SU-DHL-6 (cell line): ENCODE measurements at regions not wholly inside any gene's neighbourhood (a gene's known extent, or its start where the extent isn't known, plus 50 kb on each side); places are given as distances from the start of the nearest gene placed in this dataset.
"Not testable (repeated sequence)": the region's sequence is repeated elsewhere in the genome, so short reads cannot be mapped to it uniquely, and the experiment has no call there.

Experiments
- H2AFZ ChIP-seq: fragments of 200-600 bp; sonication (generic); 2 replicates; pipeline ENCODE4 v1.6.1; 2014; ENCODE audit warnings: low read depth, mild to moderate bottlenecking, moderate library complexity, mixed read lengths, antibody characterized with exemption, low read length; ENCODE audit not compliant: severe bottlenecking
- H3F3A ChIP-seq: fragments of 200-600 bp; shearing (Covaris generic); 2 replicates; pipeline ENCODE4 v1.6.0; 2016; ENCODE audit warnings: antibody characterized with exemption, mild to moderate bottlenecking; ENCODE audit not compliant: insufficient read depth
- H3K27ac ChIP-seq: fragments of 200-600 bp; sonication (generic); 2 replicates; pipeline ENCODE4 v1.5.1; 2016; ENCODE audit warnings: low read depth, mild to moderate bottlenecking, low read length, moderate library complexity, mixed read lengths
- H3K27me3 ChIP-seq: fragments of 200-600 bp; sonication (generic), shearing (Covaris generic); 2 replicates; pipeline ENCODE4 v1.6.0; 2014; ENCODE audit warnings: mild to moderate bottlenecking, low read length
- H3K36me3 ChIP-seq: fragments of 200-600 bp; sonication (generic); 2 replicates; pipeline ENCODE4 v1.6.1; 2014; ENCODE audit warnings: mild to moderate bottlenecking, low read length, mixed read lengths
- H3K4me2 ChIP-seq: fragments of 300-600, 200-600 bp; shearing (Covaris generic), sonication (generic); 2 replicates; pipeline ENCODE4 v1.6.0; 2014; ENCODE audit warnings: low read length, low read depth, mild to moderate bottlenecking; ENCODE audit not compliant: poor library complexity, severe bottlenecking
- H3K4me3 ChIP-seq: fragments of 200-600 bp; sonication (generic); 2 replicates; pipeline ENCODE4 v1.5.1; 2014; ENCODE audit warnings: antibody characterized with exemption, low read length, mild to moderate bottlenecking, mixed read lengths; ENCODE audit not compliant: insufficient read depth, poor library complexity, severe bottlenecking
- H3K79me2 ChIP-seq: fragments of 200-600 bp; sonication (generic); 2 replicates; pipeline ENCODE4 v1.6.1; 2014; ENCODE audit warnings: mild to moderate bottlenecking, low read length, moderate library complexity; ENCODE audit not compliant: insufficient read depth
- H3K9ac ChIP-seq: fragments of 200-600 bp; sonication (generic); 2 replicates; pipeline ENCODE4 v1.7.0; 2014; ENCODE audit warnings: mild to moderate bottlenecking, low read length
- H3K9me2 ChIP-seq: fragments of 200-600 bp; sonication (generic); replicated peaks from 2 replicates; pipeline ENCODE4 v1.6.1; 2014; ENCODE audit warnings: low read length; ENCODE audit not compliant: insufficient read depth
- H3K9me3 ChIP-seq: fragments of 200-600 bp; sonication (generic); 2 replicates; pipeline ENCODE4 v1.6.1; 2014; ENCODE audit warnings: low read length, mixed read lengths; ENCODE audit not compliant: insufficient read depth
- H4K20me1 ChIP-seq: fragments of 200-600 bp; sonication (generic); 2 replicates; pipeline ENCODE4 v1.6.1; 2014; ENCODE audit warnings: low read depth, mild to moderate bottlenecking, antibody characterized with exemption, low read length, moderate library complexity, mixed read lengths
- EZH2phosphoT487 ChIP-seq: fragments of 200-600 bp; sonication (generic), shearing (Covaris generic); conservative IDR thresholded peaks from 2 replicates; pipeline ENCODE4 v1.6.1; 2018; ENCODE audit warnings: mild to moderate bottlenecking, antibody characterized with exemption, low read length, moderate library complexity, mixed read lengths
- TF ChIP-seq, protein P1 (sequence below): fragments of 200-600 bp; sonication (generic); IDR thresholded peaks from one replicate; pipeline ENCODE4 v1.5.1; 2017; ENCODE audit warnings: antibody characterized with exemption, mild to moderate bottlenecking, low read length, moderate library complexity; ENCODE audit not compliant: insufficient read depth, poor library complexity, severe bottlenecking

DNA sequence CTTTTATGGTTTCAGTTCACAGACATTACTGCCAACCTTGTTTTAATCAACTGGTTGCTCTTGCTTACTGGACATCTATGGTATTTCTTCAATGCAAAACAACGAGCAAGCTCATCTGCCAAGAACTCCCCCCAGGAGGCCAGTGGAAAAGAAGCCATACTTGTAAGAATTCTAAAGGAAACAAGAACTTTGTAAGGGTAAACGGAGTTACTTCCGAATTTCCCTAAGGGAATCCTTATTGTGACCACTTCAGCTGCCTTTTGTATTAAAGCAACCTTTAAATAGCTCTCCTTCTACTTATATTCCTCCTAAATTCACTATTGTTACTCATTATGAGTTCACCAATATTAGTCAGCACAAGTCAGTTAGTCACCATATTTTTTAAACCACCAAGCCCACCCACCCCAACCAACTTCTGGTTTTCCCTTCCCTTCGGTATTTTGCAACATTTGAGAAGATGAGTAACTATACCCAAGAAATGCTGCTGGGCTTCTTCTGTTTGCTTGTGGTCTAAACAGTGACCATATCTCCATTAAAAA is 602.8 kb upstream of the DIPK2B start:
- no peak overlapping the region for H3K27ac ChIP-seq

DNA sequence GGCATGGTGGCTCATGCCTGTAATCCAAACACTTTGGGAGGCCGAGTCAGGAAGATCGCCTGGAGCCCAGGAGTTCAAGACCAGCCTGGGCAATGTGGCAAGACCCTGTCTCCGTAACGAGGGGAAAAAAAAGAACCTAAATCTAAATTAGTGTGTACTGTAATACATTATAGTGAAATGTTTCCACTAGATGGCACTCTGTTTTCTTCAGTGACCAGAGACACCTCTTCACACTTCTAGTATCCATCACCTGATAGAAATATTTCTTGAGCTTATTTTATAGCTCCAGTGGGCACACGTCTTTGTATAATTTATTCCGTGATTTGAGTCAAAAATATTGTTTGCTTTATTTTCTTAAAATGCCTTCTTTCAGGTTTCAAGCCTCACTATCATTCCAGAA is 600.9 kb upstream of the DIPK2B start:
- Histone ChIP-seq H3K27ac (no peak overlapping the region), H3K4me2 (no peak overlapping the region), H3K79me2 (no peaks in the 10 kb centered on the region)

More for the DNA sequence above, 602.8 kb upstream of the DIPK2B start:
- H3K9me2 ChIP-seq = no peaks in the 10 kb centered on the region
- no peak overlapping the region for H3K4me3 ChIP-seq
- no peaks in the 10 kb centered on the region for H3K27me3 ChIP-seq
- H3K9ac ChIP-seq = no peak overlapping the region
- no peak overlapping the region for H2AFZ ChIP-seq
- no peak for TF ChIP-seq EZH2phosphoT487
- no peaks in the 10 kb centered on the region for H3K79me2 ChIP-seq
- no peak overlapping the region for H3K4me2 ChIP-seq
- H3F3A ChIP-seq = no peaks in the 10 kb centered on the region
- no peaks in the 10 kb centered on the region for H3K36me3 ChIP-seq
- H4K20me1 ChIP-seq = no peaks in the 10 kb centered on the region
- no peaks in the 10 kb centered on the region for H3K9me3 ChIP-seq

DNA sequence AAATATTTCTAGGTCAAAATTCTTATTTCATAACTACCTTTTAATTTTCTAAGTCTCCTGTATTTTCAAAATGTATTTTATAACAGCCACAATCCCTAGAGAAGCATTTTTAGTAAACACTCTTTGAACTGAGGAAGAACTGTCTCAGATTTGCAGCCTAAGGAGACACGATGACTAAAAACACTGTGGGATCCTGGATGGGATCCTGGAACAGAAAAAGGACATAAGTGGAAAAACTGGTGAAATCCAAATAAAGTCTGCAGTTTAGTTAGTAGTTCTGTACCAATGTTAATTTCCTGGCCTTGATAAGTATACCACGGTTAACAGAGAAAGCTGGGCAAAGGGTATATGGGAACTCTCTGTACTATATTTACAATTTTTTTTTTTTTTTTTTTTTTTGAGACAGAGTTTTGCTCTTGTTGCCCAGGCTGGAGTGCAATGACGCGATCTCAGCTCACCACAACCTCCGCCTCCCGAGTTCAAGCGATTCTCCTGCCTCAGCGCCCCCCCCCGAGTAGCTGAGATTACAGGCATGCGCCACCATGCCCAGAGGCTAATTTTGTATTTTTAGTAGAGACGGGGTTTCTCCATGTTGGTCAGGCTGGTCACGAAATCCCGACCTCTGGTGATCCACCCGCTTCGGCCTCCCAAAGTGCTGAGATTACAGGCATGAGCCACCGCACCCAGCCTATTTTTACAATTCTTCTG is 600.2 kb upstream of the DIPK2B start:
- not testable (repeated sequence) for H3K27ac ChIP-seq, H2AFZ ChIP-seq, H3K36me3 ChIP-seq, H3K9me3 ChIP-seq, H3K27me3 ChIP-seq, H3K9ac ChIP-seq, H4K20me1 ChIP-seq, H3K4me2 ChIP-seq, H3F3A ChIP-seq, H3K4me3 ChIP-seq, H3K9me2 ChIP-seq, H3K79me2 ChIP-seq

More for the DNA sequence above, 600.9 kb upstream of the DIPK2B start:
- Histone ChIP-seq H3K9ac (no peak overlapping the region), H4K20me1 (no peaks in the 10 kb centered on the region), H3K9me2 (no peaks in the 10 kb centered on the region), H3K9me3 (no peaks in the 10 kb centered on the region), H3K36me3 (no peaks in the 10 kb centered on the region), H2AFZ (no peak overlapping the region), H3K4me3 (no peak overlapping the region), H3F3A (no peaks in the 10 kb centered on the region), H3K27me3 (no peaks in the 10 kb centered on the region)
- no peak for TF ChIP-seq EZH2phosphoT487
- TF ChIP-seq, protein P1, sequence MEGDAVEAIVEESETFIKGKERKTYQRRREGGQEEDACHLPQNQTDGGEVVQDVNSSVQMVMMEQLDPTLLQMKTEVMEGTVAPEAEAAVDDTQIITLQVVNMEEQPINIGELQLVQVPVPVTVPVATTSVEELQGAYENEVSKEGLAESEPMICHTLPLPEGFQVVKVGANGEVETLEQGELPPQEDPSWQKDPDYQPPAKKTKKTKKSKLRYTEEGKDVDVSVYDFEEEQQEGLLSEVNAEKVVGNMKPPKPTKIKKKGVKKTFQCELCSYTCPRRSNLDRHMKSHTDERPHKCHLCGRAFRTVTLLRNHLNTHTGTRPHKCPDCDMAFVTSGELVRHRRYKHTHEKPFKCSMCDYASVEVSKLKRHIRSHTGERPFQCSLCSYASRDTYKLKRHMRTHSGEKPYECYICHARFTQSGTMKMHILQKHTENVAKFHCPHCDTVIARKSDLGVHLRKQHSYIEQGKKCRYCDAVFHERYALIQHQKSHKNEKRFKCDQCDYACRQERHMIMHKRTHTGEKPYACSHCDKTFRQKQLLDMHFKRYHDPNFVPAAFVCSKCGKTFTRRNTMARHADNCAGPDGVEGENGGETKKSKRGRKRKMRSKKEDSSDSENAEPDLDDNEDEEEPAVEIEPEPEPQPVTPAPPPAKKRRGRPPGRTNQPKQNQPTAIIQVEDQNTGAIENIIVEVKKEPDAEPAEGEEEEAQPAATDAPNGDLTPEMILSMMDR = no peak

DNA sequence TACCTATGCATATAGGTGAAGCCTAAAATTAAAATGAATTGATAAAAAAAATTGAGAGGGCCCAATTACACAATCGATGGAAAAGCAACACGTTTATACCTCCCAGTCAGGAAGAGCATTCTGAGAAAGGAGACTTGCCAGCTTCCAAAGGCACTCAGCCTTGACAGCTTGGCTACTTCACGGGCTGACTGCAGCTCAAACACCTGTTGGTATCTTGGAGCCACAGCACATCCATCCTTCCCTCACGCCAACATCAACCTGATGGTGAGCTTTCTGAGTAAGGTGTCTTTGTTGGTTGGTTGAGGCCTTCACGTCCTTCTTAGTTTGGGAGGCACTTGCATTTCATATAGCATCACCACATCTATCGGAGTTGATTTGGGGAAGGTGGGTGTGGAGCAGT is 598.9 kb upstream of the DIPK2B start:
- no peaks in the 10 kb centered on the region for H3K79me2 ChIP-seq

More for the DNA sequence above, 598.9 kb upstream of the DIPK2B start:
- no peaks in the 10 kb centered on the region for H3K36me3 ChIP-seq
- no peaks in the 10 kb centered on the region for H3F3A ChIP-seq
- H4K20me1 ChIP-seq = no peaks in the 10 kb centered on the region
- H3K27ac ChIP-seq = no peak overlapping the region
- no peak overlapping the region for H3K4me3 ChIP-seq
- no peak overlapping the region for H2AFZ ChIP-seq
- no peaks in the 10 kb centered on the region for H3K9me2 ChIP-seq
- no peak overlapping the region for H3K9ac ChIP-seq
- H3K4me2 ChIP-seq = no peak overlapping the region
- no peaks in the 10 kb centered on the region for H3K9me3 ChIP-seq
- no peak for TF ChIP-seq EZH2phosphoT487
- TF ChIP-seq, protein P1 = no peak
- no peaks in the 10 kb centered on the region for H3K27me3 ChIP-seq
